GM10266 (cell line): ENCODE measurements at regions not wholly inside any gene's neighbourhood (a gene's known extent, or its start where the extent isn't known, plus 50 kb on each side); places are given as distances from the start of the nearest gene placed in this dataset.

Experiments
- DNase-seq: peaks from one replicate; pipeline ENCODE4 v3.0.0; 2012; ENCODE audit errors: extremely low spot score
- CTCF ChIP-seq: IDR thresholded peaks from 2 replicates; pipeline ENCODE4 v1.5.1; 2012; ENCODE audit warnings: mild to moderate bottlenecking, low read depth; ENCODE audit not compliant: control insufficient read depth, insufficient read depth; ENCODE audit errors: missing control alignments

DNA sequence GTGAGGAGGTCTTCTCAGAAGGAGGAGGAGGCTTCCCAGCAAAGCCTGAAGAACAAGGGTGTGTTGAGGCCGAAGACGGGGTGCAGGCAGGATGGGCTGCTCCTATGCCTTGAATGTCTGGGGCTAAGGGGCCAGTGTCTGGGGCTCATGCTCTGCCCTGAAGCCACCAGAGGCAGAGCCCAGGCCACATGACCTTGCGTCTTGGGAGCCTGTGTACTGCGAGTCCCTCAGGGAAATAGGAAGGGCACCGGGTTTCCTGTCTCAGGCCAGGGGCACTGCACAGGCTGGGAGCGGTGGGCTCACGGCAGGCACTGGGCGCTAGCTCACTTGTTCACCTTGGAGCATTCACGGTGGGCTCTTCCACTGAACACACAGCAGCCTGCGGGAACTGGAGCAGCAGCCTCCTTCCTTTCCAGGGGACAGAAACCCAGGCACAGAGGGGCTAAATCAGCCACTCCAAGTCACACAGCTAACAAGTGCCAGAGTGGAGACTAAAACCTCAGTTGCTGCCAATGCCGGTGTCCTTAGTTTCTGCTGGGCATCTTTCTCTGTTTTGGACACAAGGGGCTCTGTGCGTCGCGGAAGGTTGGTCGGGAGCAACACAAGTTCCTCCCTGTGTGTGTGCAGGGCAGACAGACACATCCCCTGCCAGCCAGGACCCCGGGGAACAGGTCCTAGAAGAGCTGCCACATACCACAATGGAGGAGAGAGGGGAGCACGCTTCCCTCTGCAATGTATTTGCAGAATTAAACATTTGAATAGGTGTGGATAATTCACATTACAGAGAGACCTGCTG is 104.8 kb upstream of the C1orf174 start:
- no peak for TF ChIP-seq CTCF
- DNase-seq = no peak

GRCh38 chr1:4005431-4005830 is 105.4 kb upstream of the C1orf174 start:
- no peak for TF ChIP-seq CTCF
- no peak for DNase-seq

DNA sequence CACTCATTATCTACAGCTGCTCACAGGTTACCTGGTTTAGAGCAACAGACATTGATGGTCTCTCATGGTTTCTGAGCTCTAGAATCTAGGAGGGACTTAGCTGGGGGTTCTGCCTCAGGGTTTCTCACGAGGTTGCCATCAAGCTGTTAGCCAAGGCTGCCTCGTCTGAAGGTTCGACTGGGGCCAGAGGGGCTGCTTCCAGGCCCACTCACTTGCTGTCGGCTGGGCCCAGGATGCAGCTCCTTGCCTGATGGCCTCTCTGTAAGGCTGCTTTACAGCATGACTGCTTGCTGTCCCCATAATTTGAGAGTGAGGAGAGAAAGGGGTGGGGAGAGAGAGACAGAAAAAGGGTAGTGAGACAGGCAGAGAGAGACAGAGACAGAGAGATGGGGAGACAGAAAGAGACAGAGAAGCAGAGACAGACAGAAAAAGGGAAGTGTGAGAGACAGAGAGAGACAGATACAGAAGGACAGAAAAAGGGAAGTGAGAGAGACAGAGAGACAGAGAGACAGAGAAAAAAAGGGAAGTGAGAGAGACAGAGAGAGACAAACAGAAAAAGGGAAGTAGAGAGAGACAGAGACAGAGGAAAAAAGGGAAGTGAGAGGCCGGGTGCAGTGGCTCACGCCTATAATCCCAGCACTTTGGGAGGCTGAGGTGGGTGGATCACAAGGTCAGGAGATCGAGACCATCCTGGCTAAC is 106.8 kb upstream of the C1orf174 start:
- DNase-seq = no peak

DNA sequence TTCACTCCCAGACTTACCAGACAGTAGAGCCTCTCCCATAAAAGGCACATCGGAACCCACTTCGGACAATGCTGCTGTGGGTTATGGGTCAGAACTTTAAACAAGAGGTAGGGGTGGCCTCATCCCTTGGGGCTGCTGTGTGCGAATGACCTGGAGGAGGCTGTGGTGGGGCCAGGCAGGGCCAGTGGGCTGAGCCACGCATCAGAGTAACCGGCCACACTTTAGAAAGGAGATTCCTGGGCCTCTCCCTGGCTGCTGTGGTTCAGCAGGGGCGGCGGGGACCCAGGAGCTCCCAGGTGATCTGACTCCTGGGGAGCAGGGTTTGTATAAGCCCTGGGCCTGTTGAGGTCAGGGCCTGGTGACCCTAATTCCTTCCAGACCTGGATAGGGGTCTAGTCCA is 110.2 kb upstream of the C1orf174 start:
- DNase-seq = no peak
- TF ChIP-seq CTCF = no peak

More for the DNA sequence above, 106.8 kb upstream of the C1orf174 start:
- no peak for TF ChIP-seq CTCF

- no peak for TF ChIP-seq CTCF
- no peak for DNase-seq
Measured at GRCh38 chr1:4010814-4011605, 110.9 kb upstream of the C1orf174 start.

- no peak for TF ChIP-seq CTCF
- no peak for DNase-seq
Measured at GRCh38 chr1:4016351-4017130, 116.5 kb upstream of the C1orf174 start.
